ENCODE measurements at regions not wholly inside any gene's neighbourhood (a gene's known extent, or its start where the extent isn't known, plus 50 kb on each side); places are given as distances from the start of the nearest gene placed in this dataset.

DNA sequence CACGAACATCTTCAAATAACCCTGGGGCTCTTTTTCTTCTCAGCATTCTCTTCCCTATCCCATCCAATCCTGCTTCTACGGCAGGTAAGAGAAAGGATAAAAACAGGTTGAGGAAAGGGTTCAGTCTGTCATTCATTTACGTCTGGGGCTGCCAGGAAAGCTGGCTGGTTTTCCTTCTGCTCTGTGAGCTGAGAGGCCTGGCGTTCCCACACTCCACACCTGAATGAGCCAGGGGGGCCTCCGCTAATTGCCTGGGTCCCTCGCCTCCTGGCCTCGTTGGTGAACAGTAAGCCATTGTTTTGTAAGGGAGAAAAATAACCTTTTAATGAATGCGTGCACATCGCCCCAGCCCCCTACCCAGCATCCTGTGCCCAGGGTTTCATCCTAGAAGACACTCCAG, 70.8 kb upstream of the SIM2 start:
- no peak for DNase-seq (ENCODE audit: low read depth in 2 of 2, low spot score in 1 of 2)

DNA sequence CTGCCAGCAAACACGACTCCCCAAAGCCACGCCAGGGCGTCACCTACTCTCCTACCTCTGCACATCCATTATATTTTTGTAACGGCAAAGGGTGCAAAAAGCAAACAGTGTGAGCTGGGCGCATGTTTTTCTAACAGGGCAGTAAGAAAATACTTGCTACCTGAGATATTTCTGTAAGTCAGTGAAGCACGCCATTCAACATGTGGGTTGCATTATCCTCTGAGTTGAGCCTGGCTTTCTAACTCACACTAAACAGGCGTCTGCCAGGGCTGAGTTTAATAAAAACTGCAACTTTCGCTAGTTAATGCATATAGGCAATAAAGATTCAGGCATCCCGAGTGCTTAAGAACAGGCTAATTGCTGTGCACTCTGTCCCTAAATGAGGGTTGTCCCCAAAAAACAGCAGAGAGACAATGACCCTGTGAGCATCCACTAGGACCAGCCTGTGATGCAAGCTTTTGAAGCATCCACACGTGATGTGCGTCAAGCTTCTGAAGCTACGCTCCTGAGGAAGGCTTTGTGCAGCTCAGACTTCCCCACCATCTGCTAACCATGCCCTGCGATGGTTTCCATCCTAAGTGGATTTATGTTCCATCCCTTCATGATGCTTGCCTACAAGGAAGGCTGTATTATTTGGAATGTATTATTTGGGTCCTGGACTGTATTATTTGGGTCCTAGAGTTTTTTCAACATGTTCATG, 70.0 kb upstream of the SIM2 start:
- no peak for DNase-seq (ENCODE audit: low read depth in 2 of 2, low spot score in 1 of 2)

DNA sequence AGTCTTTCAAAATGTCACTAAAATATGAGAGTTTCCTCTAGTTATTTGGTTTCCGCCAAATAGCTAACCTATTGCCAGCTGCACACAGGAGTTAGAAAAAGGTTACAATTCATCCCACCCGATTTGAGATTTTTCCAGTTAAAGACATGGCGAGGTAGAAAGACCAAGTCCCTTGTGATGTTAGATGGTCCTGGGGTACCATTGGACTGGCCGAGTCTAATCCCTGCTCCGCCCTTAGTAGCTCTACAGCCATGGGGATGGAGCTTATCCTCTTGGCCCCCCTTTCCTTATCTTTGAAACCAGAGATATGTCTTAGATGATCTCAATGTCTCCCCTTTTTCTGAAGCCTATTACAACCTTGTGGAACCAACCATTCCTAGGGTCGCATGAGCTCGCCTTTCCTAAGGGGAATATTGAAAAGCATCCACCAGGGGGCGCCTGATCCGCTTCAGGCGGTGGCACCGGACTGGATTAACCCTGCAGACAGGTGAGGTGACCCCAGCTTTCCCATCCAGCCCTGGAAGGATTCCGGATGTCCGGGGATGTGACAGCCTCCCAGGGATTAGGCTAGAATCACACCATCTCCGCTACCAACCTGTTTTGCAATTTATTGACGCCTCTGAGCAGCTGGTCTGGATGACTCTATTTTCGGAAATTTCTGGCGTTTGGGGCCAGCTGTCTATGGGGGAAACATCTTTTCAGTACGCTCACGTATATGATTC, 68.3 kb upstream of the SIM2 start:
- peak; percentile 35 to 37 for DNase-seq (ENCODE audit: low read depth in 2 of 2, low spot score in 1 of 2)

DNA sequence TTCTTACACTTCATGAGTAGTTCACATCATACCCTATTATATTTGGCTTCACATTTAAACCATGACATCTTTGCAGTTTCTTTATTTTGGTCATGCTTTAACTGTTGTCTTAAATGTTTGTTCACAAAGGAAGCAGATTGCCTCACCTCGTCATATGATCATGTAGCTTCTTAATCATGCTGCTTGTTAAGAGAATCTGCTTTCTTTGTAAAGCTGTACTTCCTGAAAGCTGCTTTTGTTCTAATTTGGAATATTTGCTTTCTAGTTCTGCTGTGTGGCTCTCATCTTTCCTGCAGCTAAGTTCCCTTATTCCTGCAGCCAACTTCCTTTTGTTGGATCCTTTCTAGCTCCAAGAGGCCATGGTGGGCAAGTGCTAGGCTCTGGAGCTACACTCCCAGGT, 62.9 kb upstream of the SIM2 start:
- DNase-seq (ENCODE audit: low read depth in 2 of 2, low spot score in 1 of 2), result no peak

DNA sequence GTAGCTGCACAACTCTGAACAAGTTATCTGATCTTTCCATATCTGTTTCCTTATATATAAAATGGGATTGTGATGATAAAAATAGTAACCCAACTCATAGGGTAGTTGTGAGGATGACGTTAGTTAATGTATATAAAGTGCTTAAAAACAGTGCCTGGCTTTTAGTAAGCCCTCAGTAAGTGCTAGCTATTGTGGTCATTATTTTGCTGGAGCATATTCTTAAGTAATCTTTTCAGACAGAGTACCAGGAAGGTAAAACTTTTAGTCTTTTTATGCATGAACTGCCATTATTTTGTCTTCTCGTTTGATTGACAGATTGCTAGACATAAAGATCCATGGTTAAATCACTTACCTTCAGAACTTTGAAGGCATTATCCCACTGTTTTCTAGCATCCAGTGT, 62.5 kb upstream of the SIM2 start:
- DNase-seq (ENCODE audit: low read depth in 2 of 2, low spot score in 1 of 2), result no peak

DNA sequence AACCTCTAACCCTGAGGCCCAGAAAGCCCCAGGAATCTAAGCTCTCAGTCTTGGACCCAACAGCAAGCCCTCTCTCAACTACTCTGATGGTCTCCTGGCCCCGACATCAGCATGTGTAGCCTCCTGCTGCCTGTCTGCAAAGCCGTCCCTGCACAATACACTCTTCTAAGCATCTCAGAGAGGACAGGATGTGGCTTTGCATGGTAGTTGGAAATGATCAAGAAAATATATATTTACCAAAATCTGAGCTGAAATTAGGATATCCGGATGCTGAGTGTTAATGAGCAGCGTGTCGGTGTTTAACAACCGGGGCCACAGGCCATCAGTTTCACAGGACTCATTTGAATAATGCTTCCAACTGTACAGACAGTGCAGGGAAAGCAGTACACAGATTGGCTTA, 59.1 kb upstream of the SIM2 start:
- no peak for DNase-seq (ENCODE audit: low read depth in 2 of 2, low spot score in 1 of 2)

DNA sequence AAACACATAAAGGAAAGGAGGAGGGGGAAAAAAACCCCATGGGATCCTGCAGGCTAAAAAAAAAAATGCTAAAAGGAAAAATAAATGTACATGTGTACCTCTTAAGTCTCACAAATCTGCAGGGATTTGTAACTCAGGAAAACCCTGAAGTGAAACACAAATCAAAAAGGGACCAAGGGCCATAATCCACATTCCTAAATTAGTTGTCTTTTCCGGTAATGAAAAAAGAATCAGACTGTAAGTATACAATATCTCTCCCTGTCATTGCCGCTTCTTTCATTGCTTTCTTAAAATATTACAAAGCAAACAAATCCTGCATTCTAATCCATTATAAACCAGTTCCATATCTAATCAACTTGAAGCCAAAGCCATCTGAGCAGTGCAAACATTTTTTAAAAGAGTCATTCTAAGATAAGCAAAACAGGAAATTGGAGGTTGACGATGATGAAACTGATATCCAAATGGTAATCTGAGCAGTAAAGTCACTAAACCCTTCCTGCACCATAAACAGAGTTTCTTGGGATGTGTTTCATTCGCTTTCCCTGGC, 58.7 kb upstream of the SIM2 start:
- no peak for DNase-seq (ENCODE audit: low read depth in 2 of 2, low spot score in 1 of 2)

DNA sequence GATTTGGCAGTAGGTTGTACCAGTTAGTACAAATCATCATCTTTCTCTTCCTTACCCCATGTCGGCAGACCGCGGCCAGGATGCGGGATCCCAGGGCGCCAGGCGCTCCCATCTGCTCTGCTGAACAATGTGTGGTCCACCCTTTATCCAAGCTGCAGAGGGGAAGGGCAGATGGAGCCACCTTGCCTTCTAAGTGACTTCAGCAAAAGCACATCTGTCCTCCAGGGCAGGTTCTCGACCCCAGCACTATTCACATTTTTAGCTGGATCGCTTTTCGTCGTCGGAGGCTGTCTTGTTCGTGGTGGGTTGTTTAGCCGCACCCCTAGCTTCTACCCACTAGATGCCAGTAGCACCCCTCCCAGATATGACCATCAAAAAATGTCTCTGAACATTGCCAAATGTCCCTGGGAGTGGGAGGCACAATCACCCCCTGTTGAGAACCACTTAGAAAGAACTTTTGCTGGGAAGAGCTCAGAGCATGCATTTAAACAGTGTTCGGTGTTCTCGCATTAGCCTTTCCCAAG, 58.1 kb upstream of the SIM2 start:
- no peak for DNase-seq (ENCODE audit: low read depth in 2 of 2, low spot score in 1 of 2)

DNA sequence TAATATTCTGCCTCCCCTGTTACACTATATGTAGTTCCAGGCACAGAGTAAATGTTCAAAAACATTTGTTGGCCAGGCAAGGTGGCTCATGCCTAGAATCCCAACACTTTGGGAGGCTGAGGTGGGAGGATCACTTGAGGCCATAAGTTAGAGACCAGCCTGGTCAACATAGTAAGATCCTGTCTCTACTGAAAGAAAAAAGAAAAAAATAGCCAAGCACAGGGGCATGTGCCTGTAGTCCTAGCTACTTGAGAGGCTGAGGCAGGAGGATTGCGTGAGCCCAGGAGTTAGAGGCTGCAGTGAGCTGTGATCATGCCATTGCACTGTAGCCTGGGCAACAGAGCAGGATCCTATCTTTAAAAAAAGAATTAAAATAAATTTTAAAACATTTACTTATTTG, 57.6 kb upstream of the SIM2 start:
- no peak for DNase-seq (ENCODE audit: low read depth in 2 of 2, low spot score in 1 of 2)

DNA sequence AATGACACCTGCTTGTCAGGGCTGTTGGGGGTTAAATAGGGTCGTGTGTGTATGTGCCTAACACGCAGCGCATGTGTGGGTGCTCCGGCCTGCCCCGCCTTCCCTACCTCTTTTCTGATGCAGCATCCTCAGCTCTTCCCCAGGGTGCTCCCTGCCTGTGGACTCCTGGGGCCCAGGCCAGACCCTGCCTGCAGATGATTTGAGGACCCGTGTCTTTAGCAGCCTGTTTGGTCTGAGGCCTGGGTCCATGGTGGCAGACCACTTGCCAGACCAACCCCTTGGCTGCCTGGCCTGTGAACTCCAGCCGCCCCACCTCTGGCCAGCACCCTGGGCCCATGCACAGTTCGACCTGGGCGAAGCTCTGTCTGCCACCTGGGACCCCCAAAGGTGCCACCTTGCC, 57.0 kb upstream of the SIM2 start:
- DNase-seq (ENCODE audit: low read depth in 2 of 2, low spot score in 1 of 2), result no peak

DNA sequence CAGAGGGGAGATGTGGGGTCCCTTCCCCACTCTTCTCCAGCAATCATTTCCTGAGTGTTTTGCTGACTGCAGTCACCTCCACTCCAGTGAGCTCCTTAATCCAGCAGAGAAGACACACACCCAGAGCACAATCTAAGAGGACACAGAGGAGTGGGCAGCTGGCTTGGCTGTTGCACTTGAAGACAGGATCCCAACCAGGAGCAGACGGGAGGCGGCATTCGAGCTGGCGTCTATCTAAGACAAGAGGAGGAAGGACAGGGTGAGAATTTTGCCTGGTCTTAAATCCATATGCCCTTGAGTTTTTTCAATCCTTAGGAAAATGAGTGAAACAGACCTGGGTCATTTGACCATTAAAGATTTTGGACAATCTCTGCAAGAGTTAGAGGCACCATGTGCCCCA, 56.1 kb upstream of the SIM2 start:
- no peak for DNase-seq (ENCODE audit: low read depth in 2 of 2, low spot score in 1 of 2)

DNA sequence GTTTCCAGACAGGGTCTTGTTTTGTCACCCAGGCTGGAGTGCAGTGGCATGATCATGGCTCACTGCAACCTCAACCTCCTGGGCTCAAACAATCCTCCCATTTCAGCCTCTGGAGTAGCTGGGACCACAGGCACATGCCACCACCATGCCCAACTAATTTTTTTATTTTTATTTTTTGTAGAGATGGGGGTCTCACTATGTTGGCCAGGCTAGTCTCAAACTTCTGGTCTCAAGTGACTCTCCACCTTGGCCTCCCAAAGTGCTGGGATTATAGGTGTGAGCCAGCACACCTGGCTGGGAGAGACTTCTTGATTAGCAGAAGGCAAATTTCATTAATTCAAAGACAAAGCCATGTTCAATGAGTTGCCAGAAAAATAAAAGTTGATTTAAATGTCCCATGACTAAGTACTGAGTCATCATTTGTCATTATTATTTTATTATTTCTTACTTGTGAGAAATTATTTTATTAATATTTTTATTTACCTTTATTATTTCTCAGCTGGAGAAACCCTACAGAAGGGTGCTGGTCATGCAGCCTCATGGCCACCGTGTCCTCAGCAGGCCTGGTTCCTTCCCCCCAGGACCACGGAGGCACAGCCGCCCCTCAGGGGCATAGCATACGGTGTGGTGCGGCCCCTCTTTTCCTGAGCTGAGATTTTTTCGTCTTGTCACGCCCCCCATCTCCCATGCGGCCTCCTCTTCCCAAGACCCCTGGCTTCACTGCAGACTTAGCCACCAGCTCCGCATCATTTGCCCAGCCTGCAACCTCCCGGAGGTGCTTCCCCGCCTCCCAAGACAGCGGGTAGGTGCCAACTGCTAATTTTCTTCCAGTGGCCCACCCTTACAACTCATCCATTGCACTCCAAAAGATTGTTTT, 55.3 kb upstream of the SIM2 start:
- no peak for DNase-seq (ENCODE audit: low read depth in 2 of 2, low spot score in 1 of 2)

DNA sequence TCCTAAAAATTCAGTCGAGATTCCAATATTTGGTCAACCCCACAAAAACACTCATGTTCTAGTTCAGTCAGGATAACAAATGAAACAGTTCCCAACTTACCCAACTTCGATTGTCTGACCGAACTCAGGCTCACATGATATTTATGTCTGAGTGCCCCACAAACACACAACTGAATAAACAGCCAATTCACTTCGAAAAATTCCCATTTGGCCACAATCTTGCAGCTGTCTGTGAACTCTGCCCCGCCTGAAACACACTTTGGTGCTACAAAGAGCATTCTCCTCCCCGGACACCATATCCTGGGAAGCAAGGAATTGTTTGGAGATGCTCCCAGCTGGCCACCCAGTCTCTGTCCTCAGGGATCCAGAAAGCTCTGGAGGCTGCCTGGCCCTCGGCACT, 52.9 kb upstream of the SIM2 start:
- DNase-seq (ENCODE audit: low read depth in 2 of 2, low spot score in 1 of 2), result no peak

DNA sequence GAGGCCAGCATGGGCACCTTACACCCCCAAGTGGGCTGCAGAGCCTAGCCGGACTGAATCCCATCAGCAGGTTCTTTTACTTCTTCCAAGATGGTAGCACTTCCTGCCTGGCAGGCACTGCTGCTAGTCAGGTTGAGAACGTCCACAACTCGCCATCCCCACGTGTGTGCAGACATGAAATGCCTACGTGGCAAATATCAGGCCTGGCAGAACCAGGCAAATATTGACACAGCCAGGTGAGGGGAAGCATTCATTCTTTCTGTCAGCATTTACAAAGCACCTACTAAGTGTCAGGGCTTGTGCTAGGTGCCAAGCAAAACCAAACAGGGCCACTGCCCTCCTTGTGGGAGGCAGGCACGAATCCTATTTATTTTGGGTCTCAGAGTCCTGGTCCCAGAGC, 52.3 kb upstream of the SIM2 start:
- no peak for DNase-seq (ENCODE audit: low read depth in 2 of 2, low spot score in 1 of 2)

DNA sequence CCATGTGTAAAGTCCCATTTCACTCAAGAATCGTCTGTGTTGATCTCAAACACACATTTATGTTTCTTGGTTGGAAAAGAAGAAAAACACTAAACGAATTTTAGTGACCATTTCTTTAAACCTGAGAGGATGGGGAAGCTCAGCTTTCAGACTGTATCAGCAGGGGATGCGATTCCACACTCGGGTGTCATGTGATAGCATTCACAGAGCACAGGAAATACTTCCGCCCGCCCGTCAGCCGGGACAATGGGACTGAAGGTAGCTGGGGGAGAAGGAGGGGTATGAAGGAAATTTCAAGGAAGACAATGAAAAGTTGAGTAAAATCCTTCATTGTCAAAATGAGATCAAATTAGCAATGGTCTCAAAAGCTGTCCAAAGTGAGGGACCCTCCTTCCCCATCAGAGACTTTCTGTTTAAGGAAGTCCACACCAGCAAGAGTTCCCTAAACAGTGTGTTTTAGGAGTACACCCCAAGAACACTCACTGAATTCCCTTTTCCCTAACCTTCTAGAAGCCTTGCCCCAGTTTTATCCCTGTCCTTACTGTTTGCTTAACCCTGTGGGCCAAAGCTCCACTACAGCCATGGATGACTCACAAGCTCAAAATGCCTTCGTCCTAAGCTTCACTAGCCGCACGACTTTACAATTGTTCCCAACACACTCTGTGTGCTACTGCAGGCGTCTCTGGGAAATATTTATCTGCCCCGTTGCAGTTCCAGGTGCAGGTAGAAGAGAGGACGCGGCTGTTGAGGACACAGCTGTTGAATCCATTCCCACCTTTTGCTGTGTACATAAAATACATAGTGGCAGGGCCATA, 51.4 kb upstream of the SIM2 start:
- no peak for DNase-seq (ENCODE audit: low read depth in 2 of 2, low spot score in 1 of 2)
